OCI-LY1 (cell line): ENCODE measurements at regions not wholly inside any gene's neighbourhood (a gene's known extent, or its start where the extent isn't known, plus 50 kb on each side); places are given as distances from the start of the nearest gene placed in this dataset.

Experiments
- CTCF ChIP-seq: fragments of 200-600 bp; sonication (generic), shearing (Covaris generic); IDR thresholded peaks from 2 replicates; pipeline ENCODE4 v1.5.1; 2017; ENCODE audit warnings: mild to moderate bottlenecking, antibody characterized with exemption, low read length, moderate library complexity, mixed read lengths
- EZH2 ChIP-seq: fragments of 200-600 bp; sonication (generic), shearing (Covaris generic); IDR thresholded peaks from 2 replicates; pipeline ENCODE4 v1.8.0; 2017; ENCODE audit warnings: borderline replicate concordance, mixed run types, mild to moderate bottlenecking, antibody characterized with exemption, low read length, moderate library complexity, mixed read lengths

GRCh38 chr20:11761497-11761896 lies 156.2 kb upstream of the BTBD3 start:
- no peak for TF ChIP-seq CTCF
- TF ChIP-seq EZH2: no peak
